CD1c-positive myeloid dendritic cell (primary cell): ENCODE measurements at regions not wholly inside any gene's neighbourhood (a gene's known extent, or its start where the extent isn't known, plus 50 kb on each side); places are given as distances from the start of the nearest gene placed in this dataset.
"Not testable (repeated sequence)": the region's sequence is repeated elsewhere in the genome, so short reads cannot be mapped to it uniquely, and the experiment has no call there.

Experiments
- DNase-seq: peaks from one replicate; pipeline ENCODE4 v3.0.0-alpha.2; 2016; ENCODE audit errors: extremely low spot score

GRCh38 chr15:22259881-22260421 is 179.6 kb downstream of the OR4M2 start:
- no peak for DNase-seq

- peak; percentile 97 for DNase-seq
Measured at GRCh38 chr15:22262613-22263020, 182.3 kb downstream of the OR4M2 start.

- no peak for DNase-seq
Measured at GRCh38 chr15:22263738-22264137, 183.4 kb downstream of the OR4M2 start.

- not testable (repeated sequence) for DNase-seq
Measured at GRCh38 chr15:22264272-22264671, 183.9 kb downstream of the OR4M2 start.

- DNase-seq: no peak
Measured at GRCh38 chr15:22265056-22265945, 185.0 kb downstream of the OR4M2 start.

GRCh38 chr15:22265970-22266369 is 185.6 kb downstream of the OR4M2 start:
- DNase-seq: no peak

- DNase-seq: no peak
Measured at GRCh38 chr15:22267761-22268160, 187.4 kb downstream of the OR4M2 start.

GRCh38 chr15:22268201-22268600 is 187.9 kb downstream of the OR4M2 start:
- DNase-seq: not testable (repeated sequence)

GRCh38 chr15:22268654-22269053 is 188.3 kb downstream of the OR4M2 start:
- not testable (repeated sequence) for DNase-seq

- DNase-seq: not testable (repeated sequence)
Measured at GRCh38 chr15:22272286-22273160, 186.2 kb upstream of the GOLGA6L22 start.

- DNase-seq: not testable (repeated sequence)
Measured at GRCh38 chr15:22273185-22273584, 185.5 kb upstream of the GOLGA6L22 start.

- DNase-seq: not testable (repeated sequence)
Measured at GRCh38 chr15:22274376-22274775, 184.3 kb upstream of the GOLGA6L22 start.

GRCh38 chr15:22280770-22281169 is 177.9 kb upstream of the GOLGA6L22 start:
- DNase-seq: not testable (repeated sequence)

GRCh38 chr15:22282794-22283533 is 175.7 kb upstream of the GOLGA6L22 start:
- DNase-seq: not testable (repeated sequence)

- DNase-seq: not testable (repeated sequence)
Measured at GRCh38 chr15:22284795-22285420, 173.8 kb upstream of the GOLGA6L22 start.

- DNase-seq: not testable (repeated sequence)
Measured at GRCh38 chr15:22291054-22291453, 167.6 kb upstream of the GOLGA6L22 start.

- not testable (repeated sequence) for DNase-seq
Measured at GRCh38 chr15:22303112-22303511, 155.6 kb upstream of the GOLGA6L22 start.
